A673 (cell line): ENCODE measurements at regions not wholly inside any gene's neighbourhood (a gene's known extent, or its start where the extent isn't known, plus 50 kb on each side); places are given as distances from the start of the nearest gene placed in this dataset.

Experiments used
- EZH2 ChIP-seq: fragments of 200-600 bp; sonication (generic); IDR thresholded peaks from 2 replicates; pipeline ENCODE4 v1.6.1; 2017; ENCODE audit warnings: borderline replicate concordance, low read depth, mild to moderate bottlenecking, mixed read lengths, antibody characterized with exemption, low read length; ENCODE audit not compliant: poor library complexity, severe bottlenecking
- TF ChIP-seq, protein P1 (sequence below): fragments of 300-800, 200-600 bp; sonication (generic); conservative IDR thresholded peaks from 2 replicates; pipeline ENCODE4 v1.5.1; 2017; ENCODE audit warnings: low read depth, mild to moderate bottlenecking, antibody characterized with exemption, low read length, moderate library complexity, mixed read lengths

DNA sequence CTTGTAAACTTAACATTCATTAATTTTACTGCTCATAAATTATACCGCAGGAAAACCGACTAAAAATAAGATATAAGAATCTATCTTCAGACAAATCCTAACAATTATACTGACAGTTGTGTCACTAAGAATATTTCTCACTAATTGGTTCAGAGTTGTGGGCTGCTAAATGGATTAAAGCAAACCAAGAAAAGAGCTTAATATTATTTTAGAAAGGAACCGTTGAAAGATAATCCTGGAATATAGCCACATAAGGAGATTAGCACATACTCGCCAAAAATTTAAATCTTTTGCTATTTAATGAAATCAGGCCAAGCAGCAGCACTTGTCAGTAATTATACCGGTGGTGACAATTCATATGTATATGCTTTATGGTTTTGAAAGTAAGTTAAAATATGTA is 132.8 kb downstream of the SLIT2 start:
- TF ChIP-seq EZH2, result no peak
- TF ChIP-seq, protein P1, sequence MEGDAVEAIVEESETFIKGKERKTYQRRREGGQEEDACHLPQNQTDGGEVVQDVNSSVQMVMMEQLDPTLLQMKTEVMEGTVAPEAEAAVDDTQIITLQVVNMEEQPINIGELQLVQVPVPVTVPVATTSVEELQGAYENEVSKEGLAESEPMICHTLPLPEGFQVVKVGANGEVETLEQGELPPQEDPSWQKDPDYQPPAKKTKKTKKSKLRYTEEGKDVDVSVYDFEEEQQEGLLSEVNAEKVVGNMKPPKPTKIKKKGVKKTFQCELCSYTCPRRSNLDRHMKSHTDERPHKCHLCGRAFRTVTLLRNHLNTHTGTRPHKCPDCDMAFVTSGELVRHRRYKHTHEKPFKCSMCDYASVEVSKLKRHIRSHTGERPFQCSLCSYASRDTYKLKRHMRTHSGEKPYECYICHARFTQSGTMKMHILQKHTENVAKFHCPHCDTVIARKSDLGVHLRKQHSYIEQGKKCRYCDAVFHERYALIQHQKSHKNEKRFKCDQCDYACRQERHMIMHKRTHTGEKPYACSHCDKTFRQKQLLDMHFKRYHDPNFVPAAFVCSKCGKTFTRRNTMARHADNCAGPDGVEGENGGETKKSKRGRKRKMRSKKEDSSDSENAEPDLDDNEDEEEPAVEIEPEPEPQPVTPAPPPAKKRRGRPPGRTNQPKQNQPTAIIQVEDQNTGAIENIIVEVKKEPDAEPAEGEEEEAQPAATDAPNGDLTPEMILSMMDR, result no peak
